ENCODE measurements at regions not wholly inside any gene's neighbourhood (a gene's known extent, or its start where the extent isn't known, plus 50 kb on each side); places are given as distances from the start of the nearest gene placed in this dataset.

GRCh38 chr13:83937579-83937978 is 55.3 kb upstream of the SLITRK1 start:
- no peak for TF ChIP-seq CTCF (IDR thresholded peaks at IDR 0.05; ENCODE audit: low read depth, low read length)
- H3K4me3 ChIP-seq (ENCODE audit: low read depth, low read length), result no peak overlapping the region

GRCh38 chr13:83935566-83935965 is 53.3 kb upstream of the SLITRK1 start:
- no peak for TF ChIP-seq CTCF (IDR thresholded peaks at IDR 0.05; ENCODE audit: low read depth, low read length)
- no peak overlapping the region for H3K4me3 ChIP-seq (ENCODE audit: low read depth, low read length)
